Thyroid gland (tissue), 4 donors: ENCODE measurements at regions not wholly inside any gene's neighbourhood (a gene's known extent, or its start where the extent isn't known, plus 50 kb on each side); places are given as distances from the start of the nearest gene placed in this dataset.

Experiments used
- DNase-seq, 2 donors: peaks; one replicate each; pipeline ENCODE4 v3.0.0-alpha.2; 2019
- H3K27ac ChIP-seq, 3 donors: fragments of 200-600 bp; sonication (generic); 1 replicate in 2 of 3; 2 replicates in 1 of 3; pipeline ENCODE4 v1.5.1; 2016 to 2019; ENCODE audit warnings: mild to moderate bottlenecking in 1 of 3, moderate library complexity in 1 of 3
- H3K27me3 ChIP-seq: fragments of 200-600 bp; sonication (generic); one replicate; pipeline ENCODE4 v1.5.1; 2019
- H3K36me3 ChIP-seq, 2 donors: fragments of 200-600 bp; sonication (generic); one replicate each; pipeline ENCODE4 v1.5.1; 2016 to 2019
- H3K4me1 ChIP-seq, 2 donors: fragments of 200-600 bp; sonication (generic); one replicate each; pipeline ENCODE4 v1.5.1; 2017 to 2019
- H3K4me3 ChIP-seq, 3 donors: fragments of 200-600 bp; sonication (generic); replicated peaks in 1 of 3; 1 replicate in 2 of 3; 2 replicates in 1 of 3; pipeline ENCODE4 v1.5.1; 2016; ENCODE audit warnings: mild to moderate bottlenecking in 1 of 3
- H3K9me3 ChIP-seq: fragments of 200-600 bp; sonication (generic); one replicate; pipeline ENCODE4 v1.5.1; 2017
- CTCF ChIP-seq, 6 experiments: fragments of 200-600 bp in 3 of 6; fragments of 450-650 bp in 3 of 6; sonication (generic) in 3 of 6; IDR thresholded peaks; one replicate each; pipeline ENCODE4 v1.5.1; 2016 to 2019; ENCODE audit warnings: antibody characterized with exemption in 6 of 6, mild to moderate bottlenecking in 2 of 6, inconsistent platforms in 1 of 6, moderate library complexity in 1 of 6
- POLR2A ChIP-seq, 2 donors: fragments of 450-650 bp; IDR thresholded peaks; one replicate each; pipeline ENCODE4 v1.6.1; 2017; ENCODE audit warnings: antibody characterized with exemption in 2 of 2, mild to moderate bottlenecking in 2 of 2, moderate library complexity in 1 of 2
- WGBS, 2 donors: methylation state at CpG; one replicate each; pipeline ENCODE4 v1.1.5; 2017; 5-methylcytosine and 5-hydroxymethylcytosine counted together
- intact Hi-C: fragments of 100-400 bp; cut with DNase I; formaldehyde crosslinking; loops from one replicate; pipeline ENCODE4 v1.15.1; 2023

GRCh38 chr6:99219788-99220187 is 129.7 kb downstream of the FAXC start:
- peak; percentile 10 to 15 for DNase-seq
- TF ChIP-seq POLR2A (IDR thresholded peaks at IDR 0.05) (no peak), CTCF (IDR thresholded peaks at IDR 0.05) (no peak)
- H3K4me1 ChIP-seq, result peaks cover 16 to 20% of the 10 kb centered on the region in 2 donors
- H3K27me3 ChIP-seq, result no peaks in the 10 kb centered on the region
- WGBS, 2 donors, result 49 to 61% methylated on average over 4 of the region's 4 CpGs
- H3K9me3 ChIP-seq, result no peaks in the 10 kb centered on the region
- H3K36me3 ChIP-seq, result no peaks in the 10 kb centered on the region
- H3K27ac ChIP-seq, result no peak overlapping the region
- H3K4me3 ChIP-seq, result no peak overlapping the region
- intact Hi-C loops, result no loop called here

- no peaks in the 10 kb centered on the region for H3K27me3 ChIP-seq
- WGBS, 2 donors, result 17 to 23% methylated on average over 6 of the region's 6 CpGs
- TF ChIP-seq CTCF (IDR thresholded peaks at IDR 0.05) (no peak), POLR2A (IDR thresholded peaks at IDR 0.05) (no peak)
These were observed 132.5 kb downstream of the FAXC start for GRCh38 chr6:99216959-99217358.

GRCh38 chr6:99195986-99196655 is 153.4 kb downstream of the FAXC start:
- H3K36me3 ChIP-seq, result no peaks in the 10 kb centered on the region
- peak; percentile 86 to 91 for DNase-seq
- H3K4me3 ChIP-seq, result no peak overlapping the region
- WGBS, 2 donors, result 55 to 56% methylated on average over 2 of the region's 2 CpGs
- no peaks in the 10 kb centered on the region for H3K27me3 ChIP-seq
- intact Hi-C loops, result no loop called here
- peaks cover 9 to 12% of the 10 kb centered on the region in 2 donors for H3K4me1 ChIP-seq
- TF ChIP-seq POLR2A (IDR thresholded peaks at IDR 0.05) (no peak), CTCF (IDR thresholded peaks at IDR 0.05) (no peak)
- no peaks in the 10 kb centered on the region for H3K9me3 ChIP-seq
- peak overlapping the region; percentile 42 to 71 (median 59) for H3K27ac ChIP-seq

More at GRCh38 chr6:99216959-99217358, 132.5 kb downstream of the FAXC start:
- peak; percentile 30 for DNase-seq
- H3K27ac ChIP-seq, result no peak overlapping the region
- no peaks in the 10 kb centered on the region for H3K9me3 ChIP-seq
- H3K4me1 ChIP-seq, result peaks cover 16 to 20% of the 10 kb centered on the region in 2 donors
- intact Hi-C loops, result no loop called here
- H3K4me3 ChIP-seq, result no peak overlapping the region
- H3K36me3 ChIP-seq, result no peaks in the 10 kb centered on the region

GRCh38 chr6:99192561-99192960 is 156.9 kb downstream of the FAXC start:
- H3K9me3 ChIP-seq, result no peaks in the 10 kb centered on the region
- H3K4me1 ChIP-seq, result peaks cover 9 to 17% of the 10 kb centered on the region in 2 donors
- 94 to 98% methylated on average over 4 of the region's 4 CpGs for WGBS, 2 donors
- TF ChIP-seq POLR2A (IDR thresholded peaks at IDR 0.05) (no peak), CTCF (IDR thresholded peaks at IDR 0.05) (no peak)
- no peaks in the 10 kb centered on the region for H3K36me3 ChIP-seq
- intact Hi-C loops, result no loop called here
- H3K27me3 ChIP-seq, result no peaks in the 10 kb centered on the region
- DNase-seq, result no peak
- no peak overlapping the region for H3K4me3 ChIP-seq
- no peak overlapping the region for H3K27ac ChIP-seq

- WGBS, 2 donors, result 86 to 91% methylated on average over 7 of the region's 7 CpGs
- TF ChIP-seq POLR2A (IDR thresholded peaks at IDR 0.05) (no peak), CTCF (IDR thresholded peaks at IDR 0.05) (no peak)
These were observed 159.4 kb downstream of the FAXC start for GRCh38 chr6:99189823-99190721.

More at GRCh38 chr6:99189823-99190721, 159.4 kb downstream of the FAXC start:
- Histone ChIP-seq H3K36me3 (no peaks in the 10 kb centered on the region), H3K9me3 (no peaks in the 10 kb centered on the region), H3K4me1 (peaks cover 6 to 14% of the 10 kb centered on the region in 2 donors), H3K4me3 (no peak overlapping the region), H3K27me3 (no peaks in the 10 kb centered on the region), H3K27ac (no peak overlapping the region)
- intact Hi-C loops, result no loop called here
- DNase-seq, result no peak
